Esophagus muscularis mucosa (tissue), 3 donors: ENCODE measurements at regions not wholly inside any gene's neighbourhood (a gene's known extent, or its start where the extent isn't known, plus 50 kb on each side); places are given as distances from the start of the nearest gene placed in this dataset.

Source experiments
- CTCF ChIP-seq, 3 experiments: fragments of 200-600 bp in 2 of 3; fragments of 450-650 bp in 1 of 3; sonication (generic) in 2 of 3; IDR thresholded peaks; one replicate each; pipeline ENCODE4 v1.5.1; 2017 to 2019; ENCODE audit warnings: antibody characterized with exemption in 3 of 3, mild to moderate bottlenecking in 2 of 3, moderate library complexity in 1 of 3
- POLR2AphosphoS5 ChIP-seq, 2 donors: sonication (generic); formaldehyde crosslinking; IDR thresholded peaks; one replicate each; pipeline ENCODE4 v1.6.1; 2017; ENCODE audit warnings: antibody characterized with exemption in 2 of 2

- TF ChIP-seq POLR2AphosphoS5 (IDR thresholded peaks at IDR 0.05) (no peak), CTCF (IDR thresholded peaks at IDR 0.05) (no peak)
These were observed 115.3 kb downstream of the LCA5 start for GRCh38 chr6:79421707-79422484.
